Suprapubic skin (tissue), 4 donors: ENCODE measurements at regions not wholly inside any gene's neighbourhood (a gene's known extent, or its start where the extent isn't known, plus 50 kb on each side); places are given as distances from the start of the nearest gene placed in this dataset.
"Not testable (repeated sequence)": the region's sequence is repeated elsewhere in the genome, so short reads cannot be mapped to it uniquely, and the experiment has no call there.

Experiments
- DNase-seq, 2 donors: peaks; one replicate each; pipeline ENCODE4 v3.0.0-alpha.2; 2019; ENCODE audit warnings: low spot score in 2 of 2
- H3K27ac ChIP-seq: fragments of 200-600 bp; sonication (generic); one replicate; pipeline ENCODE4 v1.5.1; 2019
- H3K27me3 ChIP-seq: fragments of 200-600 bp; sonication (generic); one replicate; pipeline ENCODE4 v1.5.1; 2019
- H3K36me3 ChIP-seq: fragments of 200-600 bp; sonication (generic); one replicate; pipeline ENCODE4 v1.5.1; 2019
- H3K4me1 ChIP-seq: fragments of 200-600 bp; sonication (generic); one replicate; pipeline ENCODE4 v1.5.1; 2019
- H3K4me3 ChIP-seq: fragments of 200-600 bp; sonication (generic); one replicate; pipeline ENCODE4 v1.5.1; 2019; ENCODE audit warnings: mild to moderate bottlenecking
- H3K9me3 ChIP-seq: fragments of 200-600 bp; sonication (generic); one replicate; pipeline ENCODE4 v1.5.1; 2019
- CTCF ChIP-seq, 2 donors: fragments of 200-600 bp in 1 of 2; fragments of 450-650 bp in 1 of 2; sonication (generic) in 1 of 2; IDR thresholded peaks; one replicate each; pipeline ENCODE4 v1.5.1; 2016 to 2019; ENCODE audit warnings: antibody characterized with exemption in 2 of 2, mild to moderate bottlenecking in 1 of 2, moderate library complexity in 1 of 2
- EP300 ChIP-seq: sonication (generic); formaldehyde crosslinking; IDR thresholded peaks from one replicate; pipeline ENCODE4 v1.6.1; 2017; ENCODE audit warnings: antibody characterized with exemption
- POLR2A ChIP-seq, 2 donors: fragments of 450-650 bp; IDR thresholded peaks; one replicate each; pipeline ENCODE4 v1.6.1; 2017; ENCODE audit warnings: antibody characterized with exemption in 2 of 2, mild to moderate bottlenecking in 2 of 2, moderate library complexity in 2 of 2
- POLR2AphosphoS5 ChIP-seq, 3 donors: sonication (generic); formaldehyde crosslinking; IDR thresholded peaks; one replicate each; pipeline ENCODE4 v1.6.1; 2017; ENCODE audit warnings: antibody characterized with exemption in 3 of 3
- WGBS: methylation state at CpG from one replicate; pipeline ENCODE4 v1.1.5; 2018; 5-methylcytosine and 5-hydroxymethylcytosine counted together

GRCh38 chr6:73983367-73983766 is 287.4 kb downstream of the CD109 start:
- no peaks in the 10 kb centered on the region for H3K36me3 ChIP-seq
- H3K27me3 ChIP-seq: no peaks in the 10 kb centered on the region
- peaks cover 6% of the 10 kb centered on the region for H3K4me1 ChIP-seq
- DNase-seq: no peak
- no peak overlapping the region for H3K27ac ChIP-seq
- 77% methylated on average over 2 of the region's 2 CpGs for WGBS
- no peaks in the 10 kb centered on the region for H3K9me3 ChIP-seq
- no peak for TF ChIP-seq POLR2A (IDR thresholded peaks at IDR 0.05)
- TF ChIP-seq EP300: no peak
- TF ChIP-seq POLR2AphosphoS5 (IDR thresholded peaks at IDR 0.05): no peak
- TF ChIP-seq CTCF (IDR thresholded peaks at IDR 0.05): no peak
- H3K4me3 ChIP-seq: no peak overlapping the region

- no peaks in the 10 kb centered on the region for H3K9me3 ChIP-seq
- H3K4me1 ChIP-seq: no peaks in the 10 kb centered on the region
- no peaks in the 10 kb centered on the region for H3K27me3 ChIP-seq
- TF ChIP-seq POLR2A (IDR thresholded peaks at IDR 0.05) (no peak), EP300 (no peak), POLR2AphosphoS5 (IDR thresholded peaks at IDR 0.05) (no peak), CTCF (IDR thresholded peaks at IDR 0.05) (no peak)
- H3K27ac ChIP-seq: no peak overlapping the region
- no peaks in the 10 kb centered on the region for H3K36me3 ChIP-seq
- no peak for DNase-seq
- H3K4me3 ChIP-seq: no peak overlapping the region
Observed at GRCh38 chr6:73980096-73980495, 284.1 kb downstream of the CD109 start.

GRCh38 chr6:73978330-73978729 is 282.3 kb downstream of the CD109 start:
- Histone ChIP-seq H3K27ac (no peak overlapping the region), H3K36me3 (no peaks in the 10 kb centered on the region), H3K27me3 (no peaks in the 10 kb centered on the region), H3K4me1 (no peaks in the 10 kb centered on the region), H3K9me3 (no peaks in the 10 kb centered on the region), H3K4me3 (no peak overlapping the region)
- WGBS: 41% methylated on average over 2 of the region's 2 CpGs
- TF ChIP-seq POLR2AphosphoS5 (IDR thresholded peaks at IDR 0.05) (no peak), EP300 (no peak), CTCF (IDR thresholded peaks at IDR 0.05) (no peak), POLR2A (IDR thresholded peaks at IDR 0.05) (no peak)
- DNase-seq: no peak

- H3K9me3 ChIP-seq, DNase-seq, H3K27ac ChIP-seq, H3K27me3 ChIP-seq, H3K4me3 ChIP-seq, H3K36me3 ChIP-seq, H3K4me1 ChIP-seq: not testable (repeated sequence)
- 98% methylated on average over 6 of the region's 7 CpGs for WGBS
Observed at GRCh38 chr6:73972518-73972917, 276.5 kb downstream of the CD109 start.

- WGBS: 49% methylated on average over 7 of the region's 7 CpGs
- H3K4me1 ChIP-seq: peaks cover 3% of the 10 kb centered on the region
- H3K9me3 ChIP-seq: no peaks in the 10 kb centered on the region
- H3K27ac ChIP-seq: no peak overlapping the region
- no peaks in the 10 kb centered on the region for H3K27me3 ChIP-seq
- H3K4me3 ChIP-seq: no peak overlapping the region
- no peaks in the 10 kb centered on the region for H3K36me3 ChIP-seq
- no peak for DNase-seq
- TF ChIP-seq EP300: no peak
- TF ChIP-seq CTCF (IDR thresholded peaks at IDR 0.05): peak; percentile 15 to 49
Observed at GRCh38 chr6:73969971-73970970, 274.3 kb downstream of the CD109 start.
